Stromal cell of bone marrow (primary cell): ENCODE measurements at regions not wholly inside any gene's neighbourhood (a gene's known extent, or its start where the extent isn't known, plus 50 kb on each side); places are given as distances from the start of the nearest gene placed in this dataset.

Experiments
- DNase-seq: peaks from one replicate; pipeline ENCODE4 v3.0.0-alpha.2; 2012; ENCODE audit warnings: low read depth

DNA sequence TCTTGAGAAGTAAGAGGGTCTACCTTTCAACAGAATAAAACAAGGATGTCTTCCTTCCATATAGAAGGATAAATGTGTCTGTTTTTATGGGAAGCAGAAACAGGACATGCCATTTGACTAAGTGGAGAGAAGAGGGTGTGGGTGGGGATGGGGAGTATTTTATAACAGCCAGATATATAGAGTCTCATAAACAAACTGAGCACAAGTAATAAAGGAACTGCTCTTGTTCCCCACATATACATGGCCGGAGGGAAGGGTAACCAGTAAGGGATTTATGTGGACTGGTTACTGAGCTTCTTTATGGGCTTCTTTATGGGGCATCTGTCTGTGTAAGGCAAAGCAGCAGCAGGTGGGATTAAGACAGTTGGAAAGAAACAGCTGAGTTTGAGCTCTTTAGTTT, 558.1 kb downstream of the REEP3 start:
- no peak for DNase-seq

DNA sequence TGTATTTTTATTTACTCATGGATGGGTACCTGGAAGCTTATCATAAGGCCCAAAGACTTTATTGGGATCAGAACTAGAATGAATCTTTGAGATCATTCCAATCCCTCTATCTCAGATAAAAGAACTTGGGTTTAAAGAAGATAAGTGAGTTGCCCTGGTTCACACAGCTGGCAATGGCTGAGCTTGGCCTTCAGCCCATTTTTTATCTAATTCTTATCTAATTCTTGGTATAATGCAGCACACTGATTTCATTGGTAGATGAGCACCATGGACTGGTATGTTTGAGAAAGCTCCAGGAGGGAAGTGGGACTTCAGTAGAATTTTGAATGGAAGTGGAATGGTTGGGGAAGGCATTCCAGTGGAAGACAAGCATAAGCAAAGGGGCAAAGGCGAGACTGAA, 558.9 kb downstream of the REEP3 start:
- DNase-seq = no peak

DNA sequence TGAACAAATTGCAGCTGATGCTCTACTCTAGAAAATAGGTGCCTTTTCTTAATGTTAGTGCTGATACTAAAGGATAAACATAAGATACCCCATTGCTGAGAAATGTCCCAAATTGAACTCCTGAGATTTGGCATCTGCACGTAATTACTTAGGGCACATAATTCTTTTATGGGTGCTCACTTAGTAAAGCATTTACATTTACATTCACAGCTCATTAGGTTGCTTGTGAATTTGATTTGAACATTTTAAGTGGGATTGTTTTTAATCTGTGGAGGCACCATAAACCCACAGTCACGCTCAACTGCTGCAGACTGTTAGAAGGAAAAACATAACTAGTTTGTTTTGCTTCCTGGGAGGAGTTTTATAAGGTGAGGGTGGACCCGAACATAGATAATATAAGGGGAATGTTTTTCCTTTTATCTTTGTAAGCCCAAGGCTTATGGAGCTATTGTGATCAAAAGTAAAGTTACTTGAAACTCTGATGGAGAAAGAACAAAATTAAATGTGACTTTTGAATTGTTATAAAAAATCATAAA, 560.8 kb downstream of the REEP3 start:
- no peak for DNase-seq

DNA sequence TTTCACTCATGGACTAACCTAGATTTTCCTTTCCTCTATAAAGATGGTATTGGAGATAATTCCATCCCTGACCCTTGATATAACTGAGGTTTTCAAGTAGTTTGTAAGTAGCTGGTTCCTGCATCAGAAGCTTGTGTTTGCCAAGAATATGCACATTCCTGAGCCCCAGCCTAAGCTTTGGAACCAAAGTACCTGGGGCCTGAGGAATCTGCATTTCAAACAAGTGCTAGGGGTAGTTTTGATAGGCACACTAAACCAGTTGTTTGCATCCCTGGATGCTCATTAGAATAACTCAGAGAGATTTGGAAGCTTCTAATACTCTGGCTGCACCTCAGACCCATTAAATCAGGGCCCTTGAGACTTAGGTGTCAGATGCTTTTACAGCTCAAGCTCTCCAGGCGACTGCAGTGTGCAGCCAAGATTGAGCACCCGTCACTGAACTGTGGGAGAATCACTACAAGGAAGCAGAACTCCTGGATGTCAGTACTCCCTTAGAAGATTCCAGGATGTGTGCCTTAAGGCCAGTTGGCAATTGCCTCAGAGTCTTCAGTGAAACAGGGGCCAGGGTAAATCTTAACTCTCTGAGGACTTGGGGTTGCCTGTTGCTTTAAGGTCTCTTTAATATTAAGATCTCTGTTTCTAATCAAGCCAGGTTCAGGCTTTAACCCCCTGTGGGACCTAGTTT, 565.0 kb downstream of the REEP3 start:
- no peak for DNase-seq

DNA sequence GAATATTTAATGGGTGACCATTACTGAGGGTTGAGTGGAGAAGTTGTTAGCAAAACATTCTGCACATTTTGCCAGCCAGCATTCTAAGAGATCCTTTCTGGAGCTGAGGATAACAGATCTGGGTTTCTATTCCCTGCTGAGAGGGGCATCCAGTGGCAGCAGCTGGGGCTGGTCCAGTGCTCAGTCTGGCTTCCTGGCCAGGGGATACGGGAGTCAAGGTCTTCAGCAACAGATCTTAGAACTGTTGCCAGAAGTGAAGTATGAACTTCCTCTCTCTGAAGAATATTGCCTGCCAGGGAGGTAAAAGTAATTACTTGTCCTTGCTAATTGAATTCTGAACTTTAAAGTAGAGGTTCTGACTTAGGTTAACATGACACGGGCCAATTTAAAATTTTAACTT, 568.4 kb downstream of the REEP3 start:
- DNase-seq = no peak

DNA sequence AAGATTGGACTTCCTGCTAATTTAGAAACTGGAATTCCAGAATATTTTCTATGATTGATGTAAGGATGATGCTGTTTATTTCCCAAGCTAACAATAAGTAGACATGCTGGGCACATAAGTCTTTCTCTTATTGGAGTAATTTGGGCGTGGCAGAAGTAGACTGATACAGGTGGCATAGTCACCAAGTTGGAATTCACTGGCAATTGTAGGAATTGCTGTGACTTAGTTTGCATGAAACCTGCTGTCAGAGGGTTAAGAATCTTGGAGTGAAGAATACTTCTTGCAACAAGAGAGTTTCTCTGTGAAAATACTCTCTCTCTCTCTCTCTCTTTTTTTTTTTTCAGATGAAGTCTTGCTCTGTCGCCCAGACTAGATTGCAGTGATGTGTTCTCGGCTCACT, 569.7 kb downstream of the REEP3 start:
- no peak for DNase-seq

DNA sequence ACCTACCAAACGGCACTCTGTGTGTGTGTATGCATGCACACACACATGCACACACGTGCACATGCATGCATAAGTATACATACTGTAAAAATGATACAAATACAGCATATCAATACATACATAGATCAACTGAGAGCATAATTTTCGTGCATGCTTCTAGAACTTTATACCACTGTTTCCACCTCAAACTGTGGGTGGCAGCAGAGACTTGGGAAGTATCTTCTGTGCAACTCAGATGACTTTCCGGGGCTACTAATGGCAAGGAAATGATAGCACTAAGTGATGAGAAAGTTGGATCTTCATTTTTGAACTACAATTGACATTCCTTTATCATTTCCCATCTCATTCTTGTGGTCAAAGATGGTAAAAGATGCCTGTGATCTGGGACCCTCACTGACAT, 570.7 kb downstream of the REEP3 start:
- DNase-seq = no peak

DNA sequence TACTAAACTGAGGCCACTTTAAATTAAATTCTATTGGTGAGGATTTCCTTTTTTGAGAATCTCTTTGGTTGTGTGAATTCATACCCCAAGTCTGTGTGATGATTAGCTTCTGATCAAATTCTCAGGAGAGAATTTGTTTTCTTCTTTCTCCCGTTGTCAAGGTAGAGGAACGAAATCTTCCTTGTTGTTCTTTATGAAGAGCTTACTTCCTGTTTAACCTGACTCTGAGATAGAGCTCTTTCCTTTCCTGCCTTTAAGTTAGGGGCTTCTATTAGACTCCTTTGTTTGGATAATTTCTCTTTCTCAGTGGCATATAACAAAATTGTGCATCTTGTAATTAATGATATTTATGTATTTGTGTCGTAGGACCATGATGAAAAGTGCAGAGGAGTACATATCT, 572.1 kb downstream of the REEP3 start:
- no peak for DNase-seq

DNA sequence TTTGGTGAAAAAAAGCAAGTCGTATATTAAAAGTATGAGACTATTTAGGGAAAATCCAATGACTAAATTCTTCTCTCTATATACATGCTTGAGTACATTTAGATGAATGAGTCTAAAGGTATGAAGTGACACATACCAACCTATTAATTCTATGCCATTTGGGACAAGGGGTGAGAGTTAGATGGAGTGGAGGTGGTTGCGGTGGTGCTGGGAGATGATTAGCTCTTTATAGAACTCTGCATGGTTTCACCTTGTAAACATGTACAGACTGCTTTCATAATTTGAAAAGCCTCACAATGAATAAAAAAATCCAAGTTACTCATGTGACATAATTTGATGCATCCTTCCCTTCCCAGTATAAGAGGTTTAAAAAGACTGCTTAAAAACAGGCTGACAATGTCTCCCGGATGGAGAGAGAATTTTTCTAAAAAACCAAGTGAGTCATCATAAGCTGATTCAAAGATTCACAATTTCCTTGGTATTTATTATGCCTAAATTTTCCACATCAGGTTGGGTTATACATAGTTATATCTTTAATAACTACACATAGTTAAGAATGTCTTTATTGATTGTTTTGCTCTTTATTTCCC, 572.8 kb downstream of the REEP3 start:
- DNase-seq = peak; percentile 13

DNA sequence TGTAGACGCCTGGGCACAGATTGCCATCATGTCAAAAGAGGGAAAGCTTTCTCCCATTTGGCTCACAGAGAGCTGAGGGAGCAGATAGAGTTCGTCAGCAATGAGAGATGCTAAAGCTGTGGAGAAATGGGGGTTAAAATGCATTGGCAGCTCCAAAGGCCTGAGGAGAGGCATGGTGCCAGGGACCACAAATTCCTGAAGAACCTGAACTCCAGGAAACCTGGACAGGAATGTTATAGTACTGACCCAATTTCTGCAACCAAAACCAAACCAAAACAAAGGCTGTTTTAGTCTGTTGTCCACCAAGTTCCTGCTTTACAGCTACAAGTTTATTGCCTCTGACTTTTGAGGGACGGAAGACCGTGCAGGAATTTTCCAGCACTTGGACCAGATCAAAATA, 575.7 kb downstream of the REEP3 start:
- no peak for DNase-seq

DNA sequence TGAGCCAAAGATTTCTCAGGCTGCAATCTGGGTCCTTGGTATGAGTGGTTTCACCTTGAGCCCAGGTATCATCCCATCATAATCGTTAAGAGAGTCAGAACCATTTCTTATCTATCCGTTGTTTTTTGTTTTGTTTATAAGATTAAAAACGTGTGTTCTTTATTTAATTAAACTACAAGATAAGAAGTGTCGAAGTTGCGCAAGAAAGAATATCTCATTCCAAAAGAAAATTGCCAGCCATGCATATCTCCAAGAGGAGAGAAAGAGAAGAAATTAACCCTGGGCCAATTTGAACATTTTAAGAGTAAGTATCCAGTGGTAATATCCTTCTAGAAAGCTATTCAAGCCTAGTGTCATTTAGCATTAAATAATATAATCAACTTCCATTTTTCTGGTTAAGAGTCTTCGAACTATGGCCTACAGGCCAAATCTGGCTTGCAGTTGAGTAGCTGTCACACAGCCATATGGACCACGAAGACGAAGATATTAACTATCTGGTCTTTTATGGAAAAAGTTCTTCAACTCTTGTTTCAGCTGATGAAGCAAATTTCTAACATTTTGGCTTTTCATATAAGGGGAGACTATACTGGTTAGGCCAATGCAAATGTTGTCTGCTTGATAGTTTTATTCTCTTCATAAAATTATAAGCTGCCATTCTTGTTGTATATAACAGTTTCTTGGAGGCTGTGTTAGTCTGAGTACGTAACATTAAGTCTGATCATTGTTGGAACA, 576.4 kb downstream of the REEP3 start:
- no peak for DNase-seq

DNA sequence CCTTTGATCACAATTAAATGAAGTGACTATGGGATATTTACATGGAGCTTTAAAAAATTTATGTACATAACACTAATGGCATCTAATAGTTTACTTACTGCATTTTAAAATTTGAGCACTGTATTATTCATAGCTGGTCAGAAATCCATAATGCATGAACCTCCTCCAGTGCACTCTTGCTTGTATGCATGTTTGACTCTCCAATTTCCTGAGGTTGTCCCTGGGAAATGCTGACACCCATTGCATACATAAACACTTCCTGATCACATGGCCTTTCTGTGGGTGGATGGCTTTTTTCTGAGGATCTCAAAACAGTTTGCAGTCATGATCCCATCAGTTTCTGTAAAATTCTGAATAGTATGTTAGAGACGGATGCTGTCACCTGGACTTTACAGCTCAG, 577.8 kb downstream of the REEP3 start:
- no peak for DNase-seq

DNA sequence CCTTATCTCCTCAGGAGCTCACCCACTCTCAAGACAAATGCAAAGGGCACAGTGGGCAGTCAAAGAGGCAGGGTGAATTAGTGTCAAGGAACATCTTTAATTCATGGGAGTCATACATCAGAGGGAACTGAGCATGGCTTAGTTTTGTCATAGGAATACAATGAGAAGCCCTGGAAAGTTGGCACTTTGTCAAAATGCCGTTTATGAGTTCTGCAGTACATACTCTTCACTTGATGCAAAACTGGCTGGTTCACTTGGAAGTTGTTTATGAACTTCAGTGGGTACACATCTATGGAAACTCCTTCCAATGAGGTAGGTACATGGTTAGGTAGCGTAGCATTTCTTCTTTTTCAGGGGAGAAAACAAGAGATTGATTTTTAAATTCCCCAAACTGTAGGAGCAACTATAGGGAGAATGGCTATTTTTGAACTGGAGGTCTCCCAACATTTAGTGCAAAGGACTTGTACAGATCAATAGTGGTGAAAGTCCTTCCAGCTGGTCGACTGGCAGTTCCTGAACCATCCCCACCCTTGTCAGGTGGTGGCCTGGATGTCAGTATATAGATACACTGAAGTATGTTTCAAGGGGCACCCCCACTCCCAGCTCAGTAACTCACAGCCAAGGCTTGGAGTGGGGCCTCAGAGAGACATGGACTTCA, 580.5 kb downstream of the REEP3 start:
- DNase-seq = no peak

DNA sequence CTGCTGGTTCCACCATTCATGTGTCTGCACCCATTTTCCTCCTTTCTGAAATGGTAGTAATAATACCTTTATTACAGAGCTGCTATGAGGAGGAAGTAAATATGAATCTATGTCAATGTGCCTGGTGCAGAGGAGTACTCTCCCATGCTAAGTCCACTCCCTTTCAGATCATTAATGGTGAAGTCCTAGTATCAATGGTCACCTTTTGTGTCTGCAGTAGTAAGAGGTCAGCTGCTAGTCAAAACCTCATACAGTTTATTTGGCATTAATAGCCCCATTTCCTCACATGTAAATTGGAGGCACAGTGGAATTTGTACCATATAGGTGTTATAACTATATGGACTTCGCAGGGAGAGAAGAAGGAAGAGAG, 581.0 kb downstream of the REEP3 start:
- no peak for DNase-seq

DNA sequence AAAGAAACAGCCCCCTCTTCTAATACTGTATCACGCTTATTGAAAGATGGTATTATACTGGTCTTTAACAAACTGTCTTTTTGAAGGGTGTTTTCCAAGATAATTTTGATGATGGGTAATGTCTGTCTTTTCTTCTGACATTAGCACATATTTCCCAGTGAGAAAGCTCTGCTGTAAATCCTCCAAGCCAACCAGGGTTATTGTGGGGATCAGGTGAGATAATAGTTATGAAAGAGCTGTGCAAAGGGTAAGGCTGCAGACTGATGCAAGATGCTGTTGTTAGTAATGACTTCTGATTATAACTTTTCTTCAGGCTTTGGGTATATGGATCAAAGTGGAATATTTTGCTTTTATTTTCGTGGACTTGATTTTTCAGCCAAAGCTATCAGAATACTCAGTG, 581.7 kb downstream of the REEP3 start:
- no peak for DNase-seq

DNA sequence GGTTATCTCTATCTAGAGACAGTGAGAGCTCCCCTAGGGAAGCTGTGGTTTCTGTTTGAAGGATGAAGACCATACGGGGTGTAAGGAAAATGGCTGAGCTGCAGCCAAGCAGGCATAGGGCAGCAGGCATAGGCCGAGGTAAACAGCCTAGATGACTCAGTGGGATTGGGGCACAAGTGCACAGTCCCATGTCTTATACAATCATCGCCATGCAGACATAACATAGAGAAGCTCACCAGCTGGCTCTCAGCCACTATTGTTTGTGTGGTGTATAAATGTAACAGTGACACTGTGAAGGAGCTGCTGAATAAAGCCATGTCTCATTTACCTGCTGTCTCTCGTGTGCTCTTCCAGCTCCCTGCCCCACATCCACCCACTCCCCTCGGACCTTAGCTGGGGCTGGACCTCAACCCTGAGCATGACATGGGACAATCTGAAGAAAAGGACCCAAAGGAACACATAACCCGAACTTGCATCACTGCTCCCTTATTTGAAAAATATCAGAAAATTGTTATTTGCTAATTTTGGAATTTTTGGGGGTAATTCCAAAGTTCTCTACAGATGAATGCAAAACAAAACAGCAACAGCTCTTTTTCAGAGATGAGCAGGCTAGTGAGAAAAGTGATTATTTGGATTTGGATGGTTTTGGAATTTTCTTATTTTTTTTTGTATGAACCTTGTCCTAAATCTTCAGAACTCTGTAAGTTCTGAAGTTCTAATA, 582.7 kb downstream of the REEP3 start:
- DNase-seq = no peak

DNA sequence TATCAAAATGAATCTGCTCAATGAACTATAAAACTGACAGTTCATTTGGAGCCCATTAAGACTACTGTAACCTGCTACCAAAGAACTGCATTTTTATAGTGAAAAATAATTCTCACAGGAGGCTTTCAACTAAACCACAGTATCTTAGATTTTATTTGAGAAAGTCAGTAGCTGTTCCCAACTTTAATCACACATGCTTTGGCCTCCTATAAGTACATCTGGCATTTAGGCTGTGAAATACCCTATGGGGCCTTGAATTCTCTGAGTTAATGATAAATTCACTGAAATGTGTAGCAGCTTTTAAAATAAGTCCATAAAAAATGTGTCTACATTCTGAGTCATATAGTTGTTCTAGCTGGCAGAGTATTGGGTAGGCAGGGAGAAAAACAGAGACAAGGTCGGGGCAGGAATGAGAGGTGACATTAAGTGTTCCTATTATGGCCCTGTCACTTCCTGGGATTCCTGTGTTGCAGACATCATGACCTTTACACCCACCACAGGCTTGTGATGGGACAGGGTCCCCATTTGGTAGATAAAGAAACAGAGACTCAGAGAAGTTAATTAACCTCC, 588.8 kb downstream of the REEP3 start:
- DNase-seq = no peak

DNA sequence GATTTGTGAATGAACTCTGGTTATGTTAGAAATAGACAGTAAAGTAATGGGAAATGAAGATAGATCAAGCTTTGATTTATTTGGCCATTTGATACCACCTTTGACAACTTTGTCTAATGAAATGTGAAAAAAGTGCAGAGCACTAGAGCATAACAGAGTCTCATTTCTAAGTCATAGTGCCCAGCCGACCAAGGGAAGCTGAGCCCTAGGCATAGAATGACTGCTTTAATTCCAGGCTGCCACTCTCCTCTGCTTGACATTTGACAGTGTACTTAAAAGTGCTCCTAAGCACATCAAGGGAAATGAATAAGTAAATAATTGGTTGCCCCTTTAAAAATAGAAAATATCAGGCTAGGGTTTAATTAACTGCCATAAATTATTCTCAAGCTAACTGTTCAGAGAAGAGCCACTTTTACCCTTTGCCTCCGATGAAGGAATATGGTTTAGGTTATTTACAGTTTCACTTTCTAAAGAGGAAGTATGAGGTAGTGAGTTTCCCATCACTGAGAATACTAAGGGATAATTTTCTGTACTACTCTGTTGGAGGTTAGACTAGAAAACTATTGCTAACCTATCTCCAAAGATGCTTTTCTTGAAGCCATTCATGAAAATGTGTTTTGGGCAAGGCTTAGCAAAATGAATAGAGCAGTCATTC, 591.6 kb downstream of the REEP3 start:
- DNase-seq = no peak

DNA sequence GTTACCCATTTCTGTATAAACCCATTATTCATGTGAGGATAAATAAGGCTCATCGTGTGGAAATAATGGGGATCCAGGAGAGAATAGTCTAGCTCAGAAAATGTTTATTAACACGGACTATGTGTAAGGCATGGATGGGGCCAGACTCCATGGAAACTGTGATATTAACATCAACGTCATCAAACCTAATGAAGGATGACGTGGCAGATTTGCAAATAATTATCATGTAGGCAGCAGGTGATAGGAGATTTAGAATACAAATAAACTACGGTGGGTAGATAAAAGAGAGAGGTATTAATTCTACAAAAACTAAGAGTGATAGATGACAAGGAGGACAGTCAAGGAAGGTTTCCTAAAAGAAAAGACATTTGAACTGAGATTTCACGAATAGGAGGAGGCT, 592.2 kb downstream of the REEP3 start:
- no peak for DNase-seq

DNA sequence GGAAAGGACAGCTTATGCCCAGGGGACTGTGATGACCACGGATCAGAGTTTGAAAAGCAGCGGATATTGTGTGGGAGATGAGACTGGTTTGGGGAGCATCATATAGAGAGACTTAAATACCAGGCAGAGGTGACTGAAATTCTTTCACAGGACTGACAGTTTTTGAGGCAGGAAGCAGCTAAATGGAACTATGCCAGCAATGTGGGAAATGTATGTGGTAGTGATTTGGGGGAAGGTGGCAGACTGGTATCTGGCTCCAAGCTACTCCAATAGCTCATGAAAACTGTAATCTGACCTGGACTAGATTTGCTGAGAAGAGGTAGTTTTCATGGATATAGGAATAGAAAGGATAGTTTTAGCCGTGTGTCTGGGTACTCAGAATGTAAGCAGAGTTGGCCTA, 592.6 kb downstream of the REEP3 start:
- DNase-seq = no peak

DNA sequence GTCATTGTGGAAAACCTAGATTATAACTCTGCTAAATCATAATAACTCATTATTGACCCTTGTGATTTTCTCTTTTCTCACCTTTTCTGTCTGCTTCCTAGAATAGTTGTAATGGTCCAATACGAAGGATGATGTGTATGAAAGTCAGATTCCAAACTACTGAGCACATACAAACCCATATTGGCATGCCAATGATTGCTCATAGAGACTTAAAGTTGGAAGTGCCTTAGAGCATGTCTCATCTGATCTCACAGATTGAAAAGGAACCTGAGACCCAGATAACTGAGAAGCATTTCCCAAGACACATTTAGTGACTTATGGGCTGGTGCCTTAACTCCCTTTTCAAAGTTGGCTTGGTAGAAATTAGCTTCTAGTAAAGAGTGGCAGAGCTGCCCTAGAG, 594.3 kb downstream of the REEP3 start:
- DNase-seq = no peak
